Cardiac muscle cell (in vitro differentiated cells and primary cell): ENCODE measurements at regions not wholly inside any gene's neighbourhood (a gene's known extent, or its start where the extent isn't known, plus 50 kb on each side); places are given as distances from the start of the nearest gene placed in this dataset.
A peak's percentile ranks its signal among the peaks of the same experiment; 100 is the strongest.

ENCODE experiments used
- DNase-seq, 2 donors: peaks; one replicate each; pipeline versions ENCODE4 v3.0.0 to v3.0.0-alpha.2; 2010 to 2017; ENCODE audit warnings: low read depth in 1 of 2, low spot score in 1 of 2
- H3K27ac ChIP-seq: fragments of 200-600 bp; sonication (generic); 2 replicates; pipeline ENCODE4 v1.5.1; 2016
- H3K27me3 ChIP-seq: fragments of 200-600 bp; sonication (generic); 2 replicates; pipeline ENCODE4 v1.6.0; 2016; ENCODE audit warnings: control low read depth
- H3K36me3 ChIP-seq: fragments of 200-600 bp; sonication (generic); 2 replicates; pipeline ENCODE4 v1.5.1; 2016; ENCODE audit warnings: control low read depth
- H3K4me1 ChIP-seq: fragments of 200-600 bp; sonication (generic); 2 replicates; pipeline ENCODE4 v1.8.1; 2017; ENCODE audit warnings: low read depth, mild to moderate bottlenecking, mixed run types
- H3K4me3 ChIP-seq: fragments of 200-600 bp; sonication (generic); 2 replicates; pipeline ENCODE4 v1.5.1; 2016; ENCODE audit warnings: mild to moderate bottlenecking
- H3K9me3 ChIP-seq: fragments of 200-600 bp; sonication (generic); 2 replicates; pipeline ENCODE4 v1.5.1; 2017; ENCODE audit warnings: low read depth, mild to moderate bottlenecking, control low read depth
- TF ChIP-seq, protein P1 (sequence below): IDR thresholded peaks from 2 replicates; pipeline ENCODE4 v1.5.1; 2012; ENCODE audit warnings: low read depth, mild to moderate bottlenecking, low read length

GRCh38 chr12:105750096-105750495, 388.7 kb downstream of the NUAK1 start:
- Histone ChIP-seq H3K27ac (no peak overlapping the region), H3K27me3 (no peaks in the 10 kb centered on the region), H3K4me1 (no peaks in the 10 kb centered on the region), H3K4me3 (no peak overlapping the region), H3K9me3 (no peaks in the 10 kb centered on the region), H3K36me3 (no peaks in the 10 kb centered on the region)
- TF ChIP-seq, protein P1, sequence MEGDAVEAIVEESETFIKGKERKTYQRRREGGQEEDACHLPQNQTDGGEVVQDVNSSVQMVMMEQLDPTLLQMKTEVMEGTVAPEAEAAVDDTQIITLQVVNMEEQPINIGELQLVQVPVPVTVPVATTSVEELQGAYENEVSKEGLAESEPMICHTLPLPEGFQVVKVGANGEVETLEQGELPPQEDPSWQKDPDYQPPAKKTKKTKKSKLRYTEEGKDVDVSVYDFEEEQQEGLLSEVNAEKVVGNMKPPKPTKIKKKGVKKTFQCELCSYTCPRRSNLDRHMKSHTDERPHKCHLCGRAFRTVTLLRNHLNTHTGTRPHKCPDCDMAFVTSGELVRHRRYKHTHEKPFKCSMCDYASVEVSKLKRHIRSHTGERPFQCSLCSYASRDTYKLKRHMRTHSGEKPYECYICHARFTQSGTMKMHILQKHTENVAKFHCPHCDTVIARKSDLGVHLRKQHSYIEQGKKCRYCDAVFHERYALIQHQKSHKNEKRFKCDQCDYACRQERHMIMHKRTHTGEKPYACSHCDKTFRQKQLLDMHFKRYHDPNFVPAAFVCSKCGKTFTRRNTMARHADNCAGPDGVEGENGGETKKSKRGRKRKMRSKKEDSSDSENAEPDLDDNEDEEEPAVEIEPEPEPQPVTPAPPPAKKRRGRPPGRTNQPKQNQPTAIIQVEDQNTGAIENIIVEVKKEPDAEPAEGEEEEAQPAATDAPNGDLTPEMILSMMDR = no peak
- no peak for DNase-seq

- TF ChIP-seq, protein P1 = no peak
- no peaks in the 10 kb centered on the region for H3K36me3 ChIP-seq
- H3K4me1 ChIP-seq = no peaks in the 10 kb centered on the region
Measured at GRCh38 chr12:105754313-105754712, 384.4 kb downstream of the NUAK1 start.

DNA sequence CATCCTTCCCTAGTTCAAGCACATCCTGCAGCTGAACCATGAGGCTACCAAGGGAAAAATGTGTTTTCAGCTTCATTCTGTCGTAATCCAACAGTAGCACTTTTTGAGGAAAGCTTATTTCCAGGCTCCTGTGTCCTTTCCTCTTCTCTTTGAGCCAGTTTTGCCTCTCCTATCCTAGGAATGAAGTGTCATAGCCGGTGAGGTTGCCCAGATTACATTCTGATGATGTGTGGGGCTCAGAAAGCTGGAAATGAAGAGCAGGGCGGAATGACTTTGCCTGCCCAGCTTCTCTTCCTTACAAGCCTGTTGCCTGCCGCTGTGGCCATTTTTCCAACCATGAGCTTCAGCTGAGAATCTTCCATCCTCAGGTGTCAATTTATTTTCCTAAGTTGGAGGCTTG, 381.8 kb downstream of the NUAK1 start:
- TF ChIP-seq, protein P1 = no peak
- H3K4me3 ChIP-seq = no peak overlapping the region
- H3K27me3 ChIP-seq = no peaks in the 10 kb centered on the region
- no peak for DNase-seq
- no peaks in the 10 kb centered on the region for H3K9me3 ChIP-seq
- no peaks in the 10 kb centered on the region for H3K36me3 ChIP-seq
- no peaks in the 10 kb centered on the region for H3K4me1 ChIP-seq
- no peak overlapping the region for H3K27ac ChIP-seq

More at GRCh38 chr12:105754313-105754712, 384.4 kb downstream of the NUAK1 start:
- Histone ChIP-seq H3K4me3 (no peak overlapping the region), H3K27me3 (no peaks in the 10 kb centered on the region), H3K27ac (no peak overlapping the region), H3K9me3 (no peaks in the 10 kb centered on the region)
- DNase-seq = no peak

GRCh38 chr12:105759149-105759548, 379.6 kb downstream of the NUAK1 start:
- no peaks in the 10 kb centered on the region for H3K36me3 ChIP-seq
- TF ChIP-seq, protein P1 = no peak

DNA sequence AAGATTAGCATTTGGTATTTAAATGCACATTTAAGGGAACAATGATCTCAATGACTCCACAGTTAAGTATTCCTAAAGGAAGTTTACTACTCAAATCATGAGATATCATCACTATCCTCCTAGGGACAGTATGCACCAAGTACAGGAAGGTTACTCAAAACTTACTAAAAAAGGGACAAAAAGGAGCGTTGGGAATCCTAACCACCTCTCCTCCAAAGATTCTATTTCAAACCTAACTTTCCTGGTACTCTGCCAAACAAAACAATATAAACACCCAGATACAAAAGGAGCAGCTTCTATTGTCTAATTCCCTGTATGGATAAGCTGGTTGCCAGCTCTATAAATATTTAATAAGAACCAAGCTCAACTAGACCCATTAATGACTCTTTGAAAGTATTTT, 377.7 kb downstream of the NUAK1 start:
- TF ChIP-seq, protein P1 = no peak
- H3K4me1 ChIP-seq = no peaks in the 10 kb centered on the region
- no peaks in the 10 kb centered on the region for H3K36me3 ChIP-seq

More at GRCh38 chr12:105759149-105759548, 379.6 kb downstream of the NUAK1 start:
- DNase-seq = no peak
- H3K4me3 ChIP-seq = no peak overlapping the region
- H3K4me1 ChIP-seq = no peaks in the 10 kb centered on the region
- no peak overlapping the region for H3K27ac ChIP-seq
- no peaks in the 10 kb centered on the region for H3K27me3 ChIP-seq
- no peaks in the 10 kb centered on the region for H3K9me3 ChIP-seq

More for the DNA sequence above, 377.7 kb downstream of the NUAK1 start:
- DNase-seq = peak in 1 of 2 donors; percentile 46
- no peaks in the 10 kb centered on the region for H3K27me3 ChIP-seq
- no peak overlapping the region for H3K27ac ChIP-seq
- no peaks in the 10 kb centered on the region for H3K9me3 ChIP-seq
- no peak overlapping the region for H3K4me3 ChIP-seq
